Astrocyte (in vitro differentiated cells and primary cell): ENCODE measurements at regions not wholly inside any gene's neighbourhood (a gene's known extent, or its start where the extent isn't known, plus 50 kb on each side); places are given as distances from the start of the nearest gene placed in this dataset.

Experiments
- DNase-seq: peaks from one replicate; pipeline ENCODE4 v3.0.0-alpha.2; 2010; ENCODE audit warnings: low read depth
- FAIRE-seq: peaks from 2 replicates; lab custom pipeline; 2011; peaks lifted over from hg19 to GRCh38; lab: Jason Lieb, UNC
- H2AFZ ChIP-seq: 2 replicates; pipeline ENCODE4 v1.6.0; 2012; ENCODE audit warnings: low read depth, low read length, inconsistent platforms
- H3K27ac ChIP-seq: 2 replicates; pipeline ENCODE4 v1.5.1; 2011; ENCODE audit warnings: low read depth, low read length, inconsistent platforms
- H3K27me3 ChIP-seq: 2 replicates; pipeline ENCODE4 v1.6.0; 2011; ENCODE audit warnings: low read length, inconsistent platforms; ENCODE audit not compliant: insufficient read depth
- H3K36me3 ChIP-seq: 2 replicates; pipeline ENCODE4 v1.5.1; 2011; ENCODE audit warnings: low read length, inconsistent platforms; ENCODE audit not compliant: insufficient read depth
- H3K4me1 ChIP-seq: 2 replicates; pipeline ENCODE4 v1.5.1; 2011; ENCODE audit warnings: low read length, inconsistent platforms; ENCODE audit not compliant: insufficient read depth
- H3K4me2 ChIP-seq: 2 replicates; pipeline ENCODE4 v1.6.0; 2012; ENCODE audit warnings: low read length, inconsistent platforms
- H3K4me3 ChIP-seq: 2 replicates; pipeline ENCODE4 v1.5.1; 2011; ENCODE audit warnings: low read depth, mild to moderate bottlenecking, low read length, inconsistent platforms; ENCODE audit not compliant: insufficient read depth
- H3K79me2 ChIP-seq: 2 replicates; pipeline ENCODE4 v1.6.0; 2012; ENCODE audit warnings: mild to moderate bottlenecking, low read length, inconsistent platforms; ENCODE audit not compliant: insufficient read depth
- H3K9ac ChIP-seq: 2 replicates; pipeline ENCODE4 v1.6.0; 2012; ENCODE audit warnings: mild to moderate bottlenecking, low read length, inconsistent platforms
- H3K9me3 ChIP-seq: 2 replicates; pipeline ENCODE4 v1.5.1; 2012; ENCODE audit warnings: low read depth, mild to moderate bottlenecking, low read length, inconsistent platforms; ENCODE audit not compliant: insufficient read depth
- H4K20me1 ChIP-seq: 2 replicates; pipeline ENCODE4 v1.6.0; 2012; ENCODE audit warnings: low read length, inconsistent platforms; ENCODE audit not compliant: insufficient read depth
- H3K27ac Mint-ChIP-seq: one replicate; pipeline ENCODE4 v1.8.0; 2021; ENCODE audit warnings: mild to moderate bottlenecking, mixed read lengths; ENCODE audit not compliant: unreplicated experiment
- H3K27me3 Mint-ChIP-seq: one replicate; pipeline ENCODE4 v1.8.0; 2021; ENCODE audit warnings: low read depth, mixed read lengths; ENCODE audit not compliant: unreplicated experiment
- H3K36me3 Mint-ChIP-seq: one replicate; pipeline ENCODE4 v1.8.0; 2021; ENCODE audit warnings: low read depth, mixed read lengths; ENCODE audit not compliant: unreplicated experiment
- H3K4me1 Mint-ChIP-seq: one replicate; pipeline ENCODE4 v1.8.0; 2021; ENCODE audit warnings: low read depth, mixed read lengths; ENCODE audit not compliant: unreplicated experiment
- H3K4me3 Mint-ChIP-seq: one replicate; pipeline ENCODE4 v1.8.0; 2021; ENCODE audit warnings: mild to moderate bottlenecking, moderate library complexity, mixed read lengths; ENCODE audit not compliant: unreplicated experiment
- H3K9me3 Mint-ChIP-seq: one replicate; pipeline ENCODE4 v1.8.0; 2021; ENCODE audit warnings: mild to moderate bottlenecking, mixed read lengths; ENCODE audit not compliant: unreplicated experiment
- EZH2 ChIP-seq: IDR thresholded peaks from 2 replicates; pipeline ENCODE4 v1.6.1; 2012; ENCODE audit warnings: mild to moderate bottlenecking, low read length, inconsistent platforms; ENCODE audit not compliant: insufficient read depth
- TF ChIP-seq, protein P1 (sequence below): IDR thresholded peaks from 2 replicates; pipeline ENCODE4 v1.5.1; 2011; ENCODE audit warnings: low read depth, mild to moderate bottlenecking, inconsistent platforms, low read length, moderate library complexity; ENCODE audit not compliant: insufficient read depth

DNA sequence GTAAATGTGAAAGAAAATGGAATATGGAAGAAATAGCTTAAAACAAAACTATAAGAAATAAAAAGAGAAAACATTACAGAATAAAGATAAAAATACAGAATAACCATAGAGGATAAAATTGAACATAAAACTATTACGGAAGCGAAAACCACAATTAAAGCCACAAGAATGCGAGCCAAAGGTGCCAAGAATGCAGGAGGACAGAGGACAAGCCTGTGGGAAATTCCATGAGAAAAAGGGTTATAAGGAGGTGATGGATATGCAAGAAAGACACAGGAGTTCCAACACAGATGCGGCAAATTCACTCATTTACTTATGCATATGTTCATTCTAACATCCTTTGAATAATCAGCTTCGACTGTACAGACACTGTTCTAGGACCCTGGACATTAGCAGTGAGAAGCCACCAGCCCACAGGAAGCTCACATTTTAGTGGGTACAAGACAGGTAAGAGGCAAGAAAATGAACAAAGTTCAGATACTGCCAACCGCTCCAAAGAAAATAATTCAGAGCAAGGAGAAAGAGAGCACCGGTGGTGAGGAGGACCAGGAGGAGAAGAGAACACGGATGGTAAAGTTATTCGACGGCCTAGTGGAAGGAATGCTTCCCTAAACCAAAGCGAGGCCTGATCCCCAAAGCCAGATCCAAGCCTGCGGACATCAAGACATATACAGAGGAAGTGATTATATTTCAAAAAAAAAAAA, 213.7 kb upstream of the MGMT start:
- TF ChIP-seq EZH2 = no peak
- TF ChIP-seq, protein P1, sequence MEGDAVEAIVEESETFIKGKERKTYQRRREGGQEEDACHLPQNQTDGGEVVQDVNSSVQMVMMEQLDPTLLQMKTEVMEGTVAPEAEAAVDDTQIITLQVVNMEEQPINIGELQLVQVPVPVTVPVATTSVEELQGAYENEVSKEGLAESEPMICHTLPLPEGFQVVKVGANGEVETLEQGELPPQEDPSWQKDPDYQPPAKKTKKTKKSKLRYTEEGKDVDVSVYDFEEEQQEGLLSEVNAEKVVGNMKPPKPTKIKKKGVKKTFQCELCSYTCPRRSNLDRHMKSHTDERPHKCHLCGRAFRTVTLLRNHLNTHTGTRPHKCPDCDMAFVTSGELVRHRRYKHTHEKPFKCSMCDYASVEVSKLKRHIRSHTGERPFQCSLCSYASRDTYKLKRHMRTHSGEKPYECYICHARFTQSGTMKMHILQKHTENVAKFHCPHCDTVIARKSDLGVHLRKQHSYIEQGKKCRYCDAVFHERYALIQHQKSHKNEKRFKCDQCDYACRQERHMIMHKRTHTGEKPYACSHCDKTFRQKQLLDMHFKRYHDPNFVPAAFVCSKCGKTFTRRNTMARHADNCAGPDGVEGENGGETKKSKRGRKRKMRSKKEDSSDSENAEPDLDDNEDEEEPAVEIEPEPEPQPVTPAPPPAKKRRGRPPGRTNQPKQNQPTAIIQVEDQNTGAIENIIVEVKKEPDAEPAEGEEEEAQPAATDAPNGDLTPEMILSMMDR = no peak
- H3K4me1 Mint-ChIP-seq = no peaks in the 10 kb centered on the region
- no peaks in the 10 kb centered on the region for H3K36me3 Mint-ChIP-seq
- H3K9me3 Mint-ChIP-seq = peaks cover 11% of the 10 kb centered on the region
- no peaks in the 10 kb centered on the region for H3K36me3 ChIP-seq
- no peaks in the 10 kb centered on the region for H4K20me1 ChIP-seq
- H3K4me1 ChIP-seq = no peaks in the 10 kb centered on the region
- FAIRE-seq (no peak), DNase-seq (no peak)
- H3K27ac Mint-ChIP-seq = no peak overlapping the region
- no peak overlapping the region for H3K4me3 Mint-ChIP-seq
- peaks cover 21% of the 10 kb centered on the region for H3K27me3 Mint-ChIP-seq
- H3K9me3 ChIP-seq = peaks cover 11% of the 10 kb centered on the region
- no peaks in the 10 kb centered on the region for H3K27me3 ChIP-seq
- H3K9ac ChIP-seq = no peak overlapping the region
- H3K79me2 ChIP-seq = no peaks in the 10 kb centered on the region
- H3K27ac ChIP-seq = no peak overlapping the region
- no peak overlapping the region for H3K4me2 ChIP-seq
- no peak overlapping the region for H3K4me3 ChIP-seq
- H2AFZ ChIP-seq = no peak overlapping the region

DNA sequence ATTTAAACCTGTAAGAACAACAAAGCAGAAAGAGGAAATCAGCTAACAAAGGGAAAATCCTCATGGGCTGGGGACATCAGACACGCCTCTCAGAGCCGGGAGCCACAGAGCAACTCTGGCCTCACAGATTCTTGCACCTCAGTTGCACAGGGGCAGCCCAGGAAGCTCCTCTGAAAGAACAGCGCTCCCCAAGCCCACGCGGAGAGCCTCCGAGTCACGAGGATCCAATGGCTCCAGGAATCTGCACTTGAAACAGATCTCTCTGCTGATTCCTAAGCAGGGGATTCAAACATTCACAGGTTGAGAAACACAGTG, 213.2 kb upstream of the MGMT start:
- no peak for FAIRE-seq

More for the DNA sequence above, 213.2 kb upstream of the MGMT start:
- H2AFZ ChIP-seq = no peak overlapping the region
- H3K27me3 ChIP-seq = no peaks in the 10 kb centered on the region
- H3K36me3 ChIP-seq = no peaks in the 10 kb centered on the region
- peaks cover 22% of the 10 kb centered on the region for H3K27me3 Mint-ChIP-seq
- peaks cover 11% of the 10 kb centered on the region for H3K9me3 Mint-ChIP-seq
- H3K36me3 Mint-ChIP-seq = no peaks in the 10 kb centered on the region
- H3K27ac Mint-ChIP-seq = no peak overlapping the region
- no peaks in the 10 kb centered on the region for H3K4me1 Mint-ChIP-seq
- H3K4me1 ChIP-seq = no peaks in the 10 kb centered on the region
- no peak overlapping the region for H3K4me3 ChIP-seq
- DNase-seq = no peak
- no peak overlapping the region for H3K9ac ChIP-seq
- no peak overlapping the region for H3K27ac ChIP-seq
- H3K4me3 Mint-ChIP-seq = no peak overlapping the region
- H4K20me1 ChIP-seq = no peaks in the 10 kb centered on the region
- H3K9me3 ChIP-seq = peaks cover 11% of the 10 kb centered on the region
- no peak for TF ChIP-seq EZH2
- TF ChIP-seq, protein P1 = no peak
- no peak overlapping the region for H3K4me2 ChIP-seq
- H3K79me2 ChIP-seq = no peaks in the 10 kb centered on the region
